ENCODE measurements at regions not wholly inside any gene's neighbourhood (a gene's known extent, or its start where the extent isn't known, plus 50 kb on each side); places are given as distances from the start of the nearest gene placed in this dataset.

DNA sequence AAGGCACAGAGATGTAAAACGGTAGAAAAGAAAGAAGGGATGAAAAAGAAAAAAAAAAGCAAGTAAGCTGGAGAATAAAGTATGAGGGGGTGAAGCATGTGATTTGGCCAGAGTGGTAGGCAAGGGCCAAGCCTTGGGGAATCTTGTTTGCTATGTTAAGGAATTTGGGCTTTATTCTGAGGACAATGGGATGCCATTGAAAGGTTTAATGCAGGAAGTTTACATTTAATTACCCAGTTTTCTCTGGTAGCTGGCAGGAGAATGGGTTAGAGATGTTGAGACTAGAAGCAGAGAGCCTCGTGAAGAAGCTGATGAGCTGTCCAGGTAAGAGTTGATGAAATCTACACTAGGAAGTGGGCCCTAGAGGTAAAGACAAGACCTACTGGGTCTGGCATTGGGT, 455.9 kb downstream of the PDCD6IP start:
- no peak overlapping the region for H3K4me2 ChIP-seq (ENCODE audit: low read depth, low read length, poor library complexity, severe bottlenecking)
- no peak overlapping the region for H3K27ac ChIP-seq (ENCODE audit: low read depth, low read length)
- no peaks in the 10 kb centered on the region for H3K9me3 ChIP-seq (ENCODE audit: insufficient read depth, low read length)
- no peak overlapping the region for H3K4me3 ChIP-seq (ENCODE audit: insufficient read depth, low read length, poor library complexity, severe bottlenecking)
- H3F3A ChIP-seq (ENCODE audit: insufficient read depth) = no peaks in the 10 kb centered on the region
- H2AFZ ChIP-seq (ENCODE audit: low read depth, low read length, severe bottlenecking) = no peak overlapping the region
- H3K9me2 ChIP-seq (replicated peaks; ENCODE audit: insufficient read depth, low read length) = no peaks in the 10 kb centered on the region
- no peaks in the 10 kb centered on the region for H3K27me3 ChIP-seq (ENCODE audit: low read length)
- H3K36me3 ChIP-seq (ENCODE audit: low read length) = no peaks in the 10 kb centered on the region
- H3K9ac ChIP-seq (ENCODE audit: low read length) = no peak overlapping the region
- no peaks in the 10 kb centered on the region for H3K79me2 ChIP-seq (ENCODE audit: insufficient read depth, low read length)
- TF ChIP-seq, protein P1, sequence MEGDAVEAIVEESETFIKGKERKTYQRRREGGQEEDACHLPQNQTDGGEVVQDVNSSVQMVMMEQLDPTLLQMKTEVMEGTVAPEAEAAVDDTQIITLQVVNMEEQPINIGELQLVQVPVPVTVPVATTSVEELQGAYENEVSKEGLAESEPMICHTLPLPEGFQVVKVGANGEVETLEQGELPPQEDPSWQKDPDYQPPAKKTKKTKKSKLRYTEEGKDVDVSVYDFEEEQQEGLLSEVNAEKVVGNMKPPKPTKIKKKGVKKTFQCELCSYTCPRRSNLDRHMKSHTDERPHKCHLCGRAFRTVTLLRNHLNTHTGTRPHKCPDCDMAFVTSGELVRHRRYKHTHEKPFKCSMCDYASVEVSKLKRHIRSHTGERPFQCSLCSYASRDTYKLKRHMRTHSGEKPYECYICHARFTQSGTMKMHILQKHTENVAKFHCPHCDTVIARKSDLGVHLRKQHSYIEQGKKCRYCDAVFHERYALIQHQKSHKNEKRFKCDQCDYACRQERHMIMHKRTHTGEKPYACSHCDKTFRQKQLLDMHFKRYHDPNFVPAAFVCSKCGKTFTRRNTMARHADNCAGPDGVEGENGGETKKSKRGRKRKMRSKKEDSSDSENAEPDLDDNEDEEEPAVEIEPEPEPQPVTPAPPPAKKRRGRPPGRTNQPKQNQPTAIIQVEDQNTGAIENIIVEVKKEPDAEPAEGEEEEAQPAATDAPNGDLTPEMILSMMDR (IDR thresholded peaks at IDR 0.05; ENCODE audit: insufficient read depth, low read length, poor library complexity, severe bottlenecking) = no peak
- no peak for TF ChIP-seq EZH2phosphoT487 (conservative IDR thresholded peaks at IDR 0.05; ENCODE audit: low read length)
- H4K20me1 ChIP-seq (ENCODE audit: low read depth, low read length) = no peaks in the 10 kb centered on the region

DNA sequence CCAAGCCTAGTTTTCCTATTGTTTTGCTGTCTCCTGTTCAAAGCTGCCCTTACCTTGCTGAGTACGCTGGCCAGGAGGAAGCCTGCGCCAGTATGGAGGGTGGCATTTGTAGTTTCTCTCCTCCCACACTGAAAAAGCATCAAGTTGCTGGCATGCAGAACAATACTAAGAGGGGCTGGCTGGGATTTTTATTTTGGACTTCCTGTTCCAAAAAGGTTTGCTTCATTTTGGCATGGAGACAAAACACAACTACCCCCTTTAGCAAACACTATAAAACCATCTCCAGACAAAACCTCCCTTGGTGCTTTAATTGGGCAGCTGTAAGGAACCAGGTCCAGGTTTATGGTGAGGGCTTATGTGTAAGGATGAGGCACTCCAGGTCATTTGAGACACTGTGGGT, 457.6 kb downstream of the PDCD6IP start:
- H4K20me1 ChIP-seq (ENCODE audit: low read depth, low read length) = no peaks in the 10 kb centered on the region
- no peak overlapping the region for H3K4me2 ChIP-seq (ENCODE audit: low read depth, low read length, poor library complexity, severe bottlenecking)
- no peak overlapping the region for H3K9ac ChIP-seq (ENCODE audit: low read length)
- no peaks in the 10 kb centered on the region for H3K79me2 ChIP-seq (ENCODE audit: insufficient read depth, low read length)
- H3K27ac ChIP-seq (ENCODE audit: low read depth, low read length) = no peak overlapping the region
- no peak overlapping the region for H2AFZ ChIP-seq (ENCODE audit: low read depth, low read length, severe bottlenecking)
- TF ChIP-seq EZH2phosphoT487 (conservative IDR thresholded peaks at IDR 0.05; ENCODE audit: low read length) = no peak
- TF ChIP-seq, protein P1 (IDR thresholded peaks at IDR 0.05; ENCODE audit: insufficient read depth, low read length, poor library complexity, severe bottlenecking) = no peak
- no peak overlapping the region for H3K4me3 ChIP-seq (ENCODE audit: insufficient read depth, low read length, poor library complexity, severe bottlenecking)
- no peaks in the 10 kb centered on the region for H3K36me3 ChIP-seq (ENCODE audit: low read length)
- H3K9me3 ChIP-seq (ENCODE audit: insufficient read depth, low read length) = no peaks in the 10 kb centered on the region
- H3F3A ChIP-seq (ENCODE audit: insufficient read depth) = no peaks in the 10 kb centered on the region
- no peaks in the 10 kb centered on the region for H3K9me2 ChIP-seq (replicated peaks; ENCODE audit: insufficient read depth, low read length)
- H3K27me3 ChIP-seq (ENCODE audit: low read length) = no peaks in the 10 kb centered on the region

DNA sequence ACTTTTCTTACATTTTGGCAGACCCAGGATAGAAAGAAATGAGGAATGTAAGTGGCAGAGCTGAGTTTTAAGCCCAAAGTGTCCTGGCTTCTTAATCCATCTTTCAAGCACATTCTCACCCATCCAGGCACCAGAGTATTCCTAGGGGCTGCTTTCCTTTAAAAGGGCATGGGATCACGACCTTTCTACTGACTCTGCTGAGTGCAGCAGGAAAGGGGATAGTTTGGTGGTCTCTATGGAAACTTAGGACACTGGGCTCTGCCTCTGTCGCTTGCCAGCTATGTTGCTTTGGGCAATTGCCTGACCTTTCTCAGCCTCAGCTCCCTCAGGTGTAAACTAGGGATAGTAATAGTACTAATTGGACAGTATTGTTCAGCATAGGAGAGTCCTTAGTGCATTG, 458.4 kb downstream of the PDCD6IP start:
- Histone ChIP-seq H3K27ac (ENCODE audit: low read depth, low read length) (no peak overlapping the region), H3K4me2 (ENCODE audit: low read depth, low read length, poor library complexity, severe bottlenecking) (no peak overlapping the region), H3K36me3 (ENCODE audit: low read length) (no peaks in the 10 kb centered on the region), H4K20me1 (ENCODE audit: low read depth, low read length) (no peaks in the 10 kb centered on the region), H2AFZ (ENCODE audit: low read depth, low read length, severe bottlenecking) (no peak overlapping the region), H3K9me2 (replicated peaks; ENCODE audit: insufficient read depth, low read length) (no peaks in the 10 kb centered on the region), H3K9me3 (ENCODE audit: insufficient read depth, low read length) (no peaks in the 10 kb centered on the region), H3K27me3 (ENCODE audit: low read length) (no peaks in the 10 kb centered on the region), H3K4me3 (ENCODE audit: insufficient read depth, low read length, poor library complexity, severe bottlenecking) (no peak overlapping the region), H3K79me2 (ENCODE audit: insufficient read depth, low read length) (no peaks in the 10 kb centered on the region), H3F3A (ENCODE audit: insufficient read depth) (no peaks in the 10 kb centered on the region), H3K9ac (ENCODE audit: low read length) (no peak overlapping the region)
- TF ChIP-seq, protein P1 (IDR thresholded peaks at IDR 0.05; ENCODE audit: insufficient read depth, low read length, poor library complexity, severe bottlenecking) = no peak
- TF ChIP-seq EZH2phosphoT487 (conservative IDR thresholded peaks at IDR 0.05; ENCODE audit: low read length) = no peak
